COLO668 (cell line): ENCODE measurements at regions not wholly inside any gene's neighbourhood (a gene's known extent, or its start where the extent isn't known, plus 50 kb on each side); places are given as distances from the start of the nearest gene placed in this dataset.
"Not testable (repeated sequence)": the region's sequence is repeated elsewhere in the genome, so short reads cannot be mapped to it uniquely, and the experiment has no call there.

ENCODE experiments used
- DNase-seq: peaks from one replicate; lab custom pipeline; 2025; ENCODE audit not compliant: unreplicated experiment; lab: John Stamatoyannopoulos, UW

DNA sequence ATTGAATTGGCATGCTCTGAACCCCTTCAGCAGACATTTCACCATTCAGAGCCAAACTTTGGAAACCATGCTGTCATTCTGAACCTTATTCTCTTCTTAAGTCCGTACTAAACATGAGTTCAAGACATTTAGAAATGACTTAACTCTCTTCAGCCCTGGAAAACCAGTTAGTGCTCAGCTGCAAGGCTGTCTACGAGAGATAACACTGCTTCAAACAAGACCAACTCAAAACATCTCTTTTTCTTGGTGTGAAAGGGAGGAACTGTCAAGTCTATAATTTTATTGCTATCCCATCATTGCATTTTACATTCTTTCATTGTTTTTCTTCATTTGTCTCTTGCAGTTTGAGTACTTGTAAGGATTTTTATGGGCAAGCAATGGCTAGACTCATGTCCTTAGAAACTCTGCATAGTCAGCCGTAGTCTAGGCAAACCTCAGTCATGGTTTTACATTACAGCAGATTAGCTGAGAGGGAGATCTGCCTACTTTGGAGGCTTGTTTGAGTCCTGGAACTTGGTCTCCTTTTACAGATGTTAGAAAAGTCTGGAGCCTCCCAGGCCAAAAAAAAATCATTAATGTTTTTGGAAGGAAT lies 120.6 kb upstream of the JADE1 start:
- no peak for DNase-seq

DNA sequence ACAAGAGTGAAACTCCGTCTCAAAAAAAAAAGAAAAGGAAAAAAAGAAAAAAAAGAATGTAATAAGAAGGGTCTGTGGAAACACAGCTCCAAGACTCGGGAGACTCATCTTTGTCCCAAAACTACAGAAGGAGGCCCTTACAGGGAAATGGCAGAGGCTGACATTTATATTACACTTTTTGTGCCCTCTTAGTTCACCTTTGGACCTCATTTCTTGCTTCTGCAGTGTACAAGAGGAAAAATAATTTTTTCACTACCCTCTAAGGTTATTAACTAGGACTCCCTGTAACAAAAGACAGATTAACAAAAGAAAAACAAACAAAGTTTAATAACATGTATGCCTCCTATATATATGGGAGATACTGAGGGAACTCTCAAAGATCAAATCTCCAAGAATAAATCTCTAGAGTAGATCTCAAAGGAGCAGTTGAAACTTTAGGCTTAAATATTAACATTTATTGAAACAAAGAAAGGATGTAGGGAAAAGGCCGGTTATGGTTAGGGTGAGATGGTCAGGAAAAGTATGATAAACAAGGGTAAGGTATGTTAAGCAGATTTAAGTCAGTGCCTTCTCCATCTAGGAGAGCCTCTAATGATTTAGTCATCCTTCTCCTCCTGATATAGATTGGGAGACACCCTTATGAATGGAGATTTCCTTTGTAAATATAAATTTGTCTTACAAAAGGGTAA lies 121.3 kb upstream of the JADE1 start:
- no peak for DNase-seq

DNA sequence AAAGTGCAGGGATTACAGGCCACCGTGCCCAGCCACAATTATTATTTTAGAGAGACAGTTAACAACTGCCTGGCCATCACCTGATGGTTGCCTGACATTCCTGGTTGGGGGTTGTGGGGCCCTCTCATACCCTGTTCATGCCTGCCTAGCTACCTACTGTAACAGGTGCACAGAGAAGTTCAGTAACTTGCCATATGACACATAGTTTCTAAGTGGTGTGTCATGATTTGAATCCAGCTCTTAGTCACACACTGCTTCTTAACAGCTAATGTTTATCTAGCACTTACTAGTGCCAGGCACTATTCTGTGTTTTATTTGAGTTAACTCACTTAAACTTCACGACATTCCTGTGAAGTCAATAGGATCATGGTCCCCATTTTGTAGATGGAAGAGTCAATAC lies 122.7 kb upstream of the JADE1 start:
- no peak for DNase-seq

DNA sequence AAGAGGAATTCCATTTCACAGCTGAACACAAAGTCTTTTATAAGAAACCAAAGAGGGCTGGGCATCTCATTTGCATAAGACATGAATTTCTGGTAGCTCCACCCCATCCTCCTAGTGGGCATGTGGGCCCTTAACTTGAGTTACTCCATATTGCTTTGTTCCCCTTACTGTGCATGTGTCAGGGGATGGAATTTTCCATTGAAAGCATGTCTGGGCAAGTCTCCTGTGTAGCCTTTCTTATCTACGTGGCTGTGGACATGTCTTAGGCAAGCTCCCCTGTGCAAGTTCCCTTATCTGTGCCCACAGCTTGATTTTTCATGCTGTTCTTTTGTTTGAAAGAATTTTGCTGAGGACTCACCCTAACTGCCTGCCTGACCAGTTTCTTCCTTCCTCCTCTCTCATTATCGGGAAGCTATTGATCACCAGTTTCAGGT lies 123.5 kb upstream of the JADE1 start:
- DNase-seq = no peak

DNA sequence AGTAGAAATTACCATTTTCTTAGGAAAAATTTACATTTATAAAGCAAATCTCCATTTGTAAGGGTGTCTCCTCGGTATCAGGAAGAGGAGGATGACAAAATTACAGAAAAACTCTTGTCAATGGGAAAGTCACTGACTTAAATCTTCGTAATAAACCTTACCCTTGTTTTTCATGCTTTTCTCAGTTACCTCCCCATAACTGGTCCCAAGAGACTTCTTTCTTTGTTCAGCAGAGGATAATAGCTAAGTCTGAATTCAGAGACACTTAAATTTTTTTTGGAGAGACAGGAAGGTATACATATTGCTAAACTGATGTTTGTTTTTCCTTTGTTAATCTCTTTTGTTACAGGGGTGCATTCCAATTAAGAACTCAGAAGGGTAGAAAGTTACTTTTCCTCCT lies 125.5 kb upstream of the JADE1 start:
- no peak for DNase-seq

DNA sequence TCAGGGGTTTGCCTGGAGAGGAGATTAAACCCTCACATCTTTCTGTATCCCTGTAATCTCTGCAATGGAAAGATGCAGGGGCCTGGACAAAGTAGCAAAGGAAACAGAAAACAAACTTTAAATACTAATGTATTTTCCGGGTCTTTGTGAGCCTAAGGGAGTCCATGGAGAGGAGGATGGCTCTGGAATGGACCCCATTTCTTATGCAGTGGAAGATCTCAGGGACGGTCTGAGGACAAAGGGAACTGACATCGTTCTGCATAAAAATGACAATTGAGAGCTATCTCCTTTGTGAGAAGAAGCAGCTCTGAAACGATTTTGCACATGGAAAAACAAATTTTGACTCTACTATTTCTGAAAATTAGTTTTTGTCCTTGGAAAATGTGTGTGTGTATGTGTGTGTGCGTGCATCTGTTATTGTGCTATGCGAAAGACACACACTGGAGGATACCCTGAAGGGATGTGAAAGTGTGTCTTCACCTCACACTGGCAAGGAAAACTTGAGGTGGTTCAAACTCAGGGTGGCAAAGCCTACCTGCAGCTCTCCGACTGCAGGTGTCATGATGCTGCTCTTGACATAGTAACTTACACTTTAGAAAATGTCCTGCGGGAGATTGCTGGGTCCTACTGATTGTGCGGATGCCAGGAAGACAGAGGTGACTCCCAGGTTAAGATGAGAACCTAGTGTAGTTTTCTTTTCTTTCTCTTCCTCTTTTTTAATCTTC lies 126.4 kb upstream of the JADE1 start:
- no peak for DNase-seq

DNA sequence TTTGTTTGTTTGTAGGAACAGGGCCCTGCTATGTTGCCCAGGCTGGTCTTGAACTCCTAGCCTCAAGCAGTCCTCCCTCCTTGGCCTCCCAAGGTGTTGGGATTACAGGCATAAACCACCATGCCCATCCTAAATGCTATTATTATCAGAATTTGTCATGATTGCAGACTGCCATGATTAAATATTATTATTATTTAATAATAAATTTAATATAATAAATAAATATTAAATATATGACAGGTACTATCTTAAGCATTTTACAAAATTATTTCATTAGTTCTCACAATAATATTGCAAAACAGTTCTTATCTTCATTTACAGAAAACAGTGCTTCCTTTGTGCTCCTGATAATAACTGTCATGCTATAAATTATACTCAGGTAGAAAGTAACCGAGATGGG lies 133.4 kb upstream of the JADE1 start:
- DNase-seq = no peak

DNA sequence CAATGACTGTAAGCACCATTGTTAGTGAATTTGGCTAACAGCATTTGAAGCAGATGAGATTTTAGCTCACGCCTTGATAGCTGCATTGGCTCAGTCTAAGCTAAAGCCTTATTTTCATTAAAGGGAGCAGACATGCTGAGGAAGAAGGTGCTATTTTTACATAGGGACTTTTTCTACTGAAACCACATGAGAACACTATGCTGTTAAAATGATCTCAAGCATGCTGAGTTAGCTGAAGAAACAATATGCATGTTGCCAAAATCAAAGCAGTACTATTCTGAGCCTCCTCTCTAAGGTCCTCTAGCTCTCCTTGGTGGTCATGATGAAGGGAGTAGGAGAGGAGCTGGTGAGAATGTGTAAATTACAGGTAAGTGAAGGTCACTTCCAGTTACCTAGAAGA lies 134.4 kb upstream of the JADE1 start:
- DNase-seq = no peak

DNA sequence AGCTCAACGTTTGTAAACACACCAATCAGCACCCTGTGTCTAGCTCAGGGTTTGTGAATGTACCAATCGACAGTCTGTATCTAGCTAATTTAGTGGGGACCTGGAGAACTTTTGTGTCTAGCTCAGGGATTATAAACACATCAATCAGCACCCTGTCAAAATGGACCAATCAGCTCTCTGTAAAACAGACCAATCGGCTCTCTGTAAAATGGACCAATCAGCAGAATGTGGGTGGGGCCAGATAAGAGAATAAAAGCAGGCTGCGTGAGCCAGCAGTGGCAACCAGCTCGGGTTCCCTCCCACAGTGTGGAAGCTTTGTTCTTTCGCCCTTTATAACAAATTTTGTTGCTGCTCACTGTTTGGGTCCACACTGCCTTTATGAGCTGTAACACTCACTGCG lies 136.3 kb upstream of the JADE1 start:
- not testable (repeated sequence) for DNase-seq

DNA sequence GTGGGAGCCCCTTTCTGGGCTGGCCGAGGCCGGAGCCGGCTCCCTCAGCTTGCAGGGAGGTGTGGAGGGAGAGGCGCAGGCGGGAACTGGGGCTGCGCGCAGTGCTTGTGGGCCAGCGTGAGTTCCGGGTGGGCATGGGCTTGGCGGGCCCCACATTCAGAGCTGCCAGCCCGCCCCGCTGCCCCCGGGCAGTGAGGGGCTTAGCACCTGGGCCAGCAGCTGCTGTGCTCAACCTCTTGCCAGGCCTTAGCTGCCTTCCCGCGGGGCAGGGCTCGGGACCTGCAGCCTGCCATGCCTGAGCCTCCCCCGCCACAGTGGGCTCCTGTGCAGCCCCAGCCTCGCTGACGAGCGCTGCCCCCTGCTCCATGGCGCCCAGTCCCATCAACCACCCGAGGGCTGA lies 136.9 kb upstream of the JADE1 start:
- DNase-seq = not testable (repeated sequence)

DNA sequence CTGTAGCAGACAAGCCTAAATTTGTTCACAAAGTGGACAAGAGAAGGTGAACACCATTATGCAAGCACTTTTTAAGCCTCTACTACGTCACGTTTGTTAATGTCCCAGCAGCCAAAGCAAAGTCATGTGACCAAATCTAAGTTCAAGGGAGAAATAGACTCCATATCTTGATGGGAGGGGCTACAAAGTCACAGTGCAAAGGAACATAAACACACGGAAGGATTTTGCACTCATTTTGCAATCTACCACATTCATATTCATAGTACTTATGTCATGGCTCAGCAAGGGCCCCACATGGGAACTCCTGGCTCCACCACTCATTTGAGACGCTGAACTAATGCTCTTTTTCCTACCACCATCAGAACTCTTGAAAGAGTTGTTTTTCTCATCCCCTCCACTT lies 139.0 kb upstream of the JADE1 start:
- no peak for DNase-seq

DNA sequence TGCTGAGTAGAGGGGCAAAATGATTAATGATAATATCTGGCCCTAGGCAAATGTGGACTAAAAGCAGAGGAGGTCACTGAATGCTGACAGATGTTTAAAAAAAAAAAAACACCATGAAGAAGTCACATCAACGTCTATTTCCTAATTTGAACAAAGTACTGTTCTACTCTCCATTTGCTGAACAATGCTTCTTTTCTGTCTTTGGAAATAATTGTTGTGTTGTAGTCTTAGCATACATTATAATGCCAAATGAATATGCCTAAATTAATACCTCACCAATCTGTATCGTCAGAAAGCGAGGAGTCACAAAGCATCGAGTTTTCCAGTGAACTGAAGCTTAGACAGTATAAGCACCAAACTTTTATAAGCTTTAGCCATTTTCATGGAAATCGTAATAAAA lies 140.9 kb upstream of the JADE1 start:
- no peak for DNase-seq

DNA sequence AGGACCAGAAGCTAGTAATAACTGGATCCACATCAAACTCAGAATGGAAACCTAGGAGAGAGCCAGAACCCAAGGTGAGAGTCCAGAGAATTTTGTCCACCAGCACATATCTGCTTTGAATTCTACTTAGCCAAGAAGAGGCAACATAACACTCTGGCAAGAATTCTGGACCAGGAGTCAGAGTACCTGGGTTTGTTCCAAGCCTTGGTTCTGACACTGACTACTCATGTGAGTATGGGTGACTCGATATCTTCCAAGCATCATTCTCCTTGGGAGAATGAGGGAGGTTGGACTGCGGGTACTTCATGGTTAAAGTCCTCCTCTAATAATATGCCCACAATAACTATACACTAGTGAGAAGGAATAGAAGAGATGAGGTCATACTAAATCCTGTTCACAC lies 144.0 kb upstream of the JADE1 start:
- no peak for DNase-seq

DNA sequence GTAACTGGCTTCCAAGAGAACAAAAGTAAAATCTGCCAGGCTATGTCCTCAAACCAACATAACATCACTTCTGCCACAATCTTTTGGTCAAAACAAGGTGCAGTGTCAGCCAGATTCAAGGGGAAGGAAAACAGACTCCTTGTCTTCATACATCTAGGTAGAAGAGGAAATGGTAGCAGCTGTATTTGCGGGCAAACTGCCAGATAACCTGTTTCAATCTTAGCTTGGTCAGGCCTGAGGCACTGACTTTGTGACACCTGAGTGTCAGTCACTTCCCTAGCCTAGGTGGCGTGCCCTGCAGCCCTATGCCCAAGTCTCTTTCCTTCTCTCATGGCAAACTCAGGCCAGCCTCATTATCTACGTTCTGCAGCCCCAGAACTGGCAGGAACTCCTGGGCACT lies 146.2 kb upstream of the JADE1 start:
- DNase-seq = peak; percentile 13

DNA sequence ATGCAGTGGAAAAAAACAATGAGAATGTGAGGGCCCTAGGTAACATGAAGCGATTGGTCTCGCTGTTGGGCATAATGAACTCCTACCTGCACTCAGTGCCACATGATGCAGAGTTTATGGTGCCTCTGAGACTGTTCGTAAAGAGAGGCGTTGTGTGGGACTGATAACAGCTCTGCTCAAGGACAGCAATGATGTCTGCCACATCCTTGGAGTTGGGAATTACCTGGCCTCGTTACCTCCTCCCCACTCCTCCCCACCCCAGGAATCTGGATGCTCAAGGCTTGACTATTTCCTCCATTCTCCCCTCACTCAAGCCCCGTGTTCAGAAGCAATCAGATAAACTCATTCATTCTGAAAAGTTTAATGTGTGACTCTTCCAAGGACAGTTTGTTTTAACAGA lies 148.0 kb upstream of the JADE1 start:
- no peak for DNase-seq

DNA sequence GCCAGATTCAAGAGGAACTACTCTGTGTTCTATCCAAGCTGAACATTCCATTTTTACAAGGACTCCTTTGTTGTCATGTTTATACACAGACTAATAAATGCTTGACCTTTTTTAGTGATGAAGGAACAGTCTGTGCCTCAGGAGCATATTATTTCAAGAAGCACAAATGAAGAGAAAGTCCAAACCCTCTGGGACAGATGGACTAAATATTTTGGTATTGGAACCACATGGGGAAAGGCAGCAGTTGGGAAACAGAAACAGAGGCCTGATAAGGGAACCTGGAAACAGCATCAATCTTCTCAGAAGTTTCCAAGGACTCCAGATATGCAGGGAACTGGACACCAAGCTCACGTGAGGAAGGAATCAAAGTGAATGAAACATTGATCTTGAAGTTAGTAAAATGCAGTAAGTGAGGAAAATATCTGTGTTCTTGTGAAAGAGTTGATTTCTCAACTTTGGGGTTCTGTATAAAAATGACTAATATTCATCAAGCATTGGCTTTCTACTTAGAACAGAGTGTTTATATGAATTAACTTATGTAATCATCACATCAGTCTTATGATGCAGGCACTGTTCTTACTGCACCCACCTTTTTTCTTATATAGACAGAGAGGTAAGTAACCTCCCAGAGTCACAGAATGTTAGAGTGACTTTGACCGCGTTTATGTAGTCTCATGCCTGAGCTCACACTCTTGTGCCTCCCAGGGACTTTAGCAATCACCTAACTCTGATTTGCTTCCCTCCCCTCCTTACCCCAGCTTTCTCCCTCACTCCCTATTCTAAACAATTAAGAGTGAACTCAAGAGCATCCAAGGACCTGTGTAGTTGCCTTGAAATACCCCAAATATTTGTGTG lies 148.9 kb upstream of the JADE1 start:
- DNase-seq = no peak

DNA sequence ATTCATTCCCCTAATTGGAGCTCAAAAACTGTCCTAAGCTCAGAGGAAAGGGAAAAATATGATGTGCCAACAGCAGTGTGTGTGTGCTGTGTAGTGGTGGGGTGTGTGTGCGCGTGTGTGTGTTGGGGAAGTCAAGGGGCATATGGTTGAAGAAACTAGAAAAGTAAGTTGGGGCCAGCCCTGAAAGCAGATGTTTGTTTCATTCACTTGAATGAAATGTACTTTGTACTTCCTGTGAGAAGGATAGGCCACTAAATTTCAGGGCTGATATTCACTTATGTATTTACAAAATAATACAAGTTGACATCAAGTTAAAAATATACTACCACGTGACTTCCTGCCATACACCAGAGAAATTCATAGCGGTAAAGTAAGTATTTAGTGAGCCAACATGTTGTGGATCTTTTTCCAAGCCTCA lies 151.3 kb upstream of the JADE1 start:
- no peak for DNase-seq

DNA sequence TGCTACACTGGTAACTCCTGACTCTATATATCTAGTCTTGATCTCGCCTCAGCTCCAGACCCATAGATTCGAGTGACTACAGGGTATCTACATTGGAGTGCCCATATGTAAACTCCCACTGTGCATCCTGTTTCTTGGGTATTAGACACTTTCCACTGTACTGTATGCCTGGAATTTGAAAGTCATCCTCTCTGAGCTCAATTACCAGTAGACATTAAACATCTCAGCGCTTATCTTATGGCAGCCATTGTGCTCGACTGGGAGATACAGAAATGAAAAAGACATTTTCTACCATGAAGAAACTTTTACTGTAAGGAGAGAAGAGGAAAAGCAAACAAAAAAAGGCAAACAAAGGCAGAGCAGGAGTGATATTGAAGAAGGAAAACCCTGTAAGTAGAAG lies 151.9 kb upstream of the JADE1 start:
- DNase-seq = no peak

DNA sequence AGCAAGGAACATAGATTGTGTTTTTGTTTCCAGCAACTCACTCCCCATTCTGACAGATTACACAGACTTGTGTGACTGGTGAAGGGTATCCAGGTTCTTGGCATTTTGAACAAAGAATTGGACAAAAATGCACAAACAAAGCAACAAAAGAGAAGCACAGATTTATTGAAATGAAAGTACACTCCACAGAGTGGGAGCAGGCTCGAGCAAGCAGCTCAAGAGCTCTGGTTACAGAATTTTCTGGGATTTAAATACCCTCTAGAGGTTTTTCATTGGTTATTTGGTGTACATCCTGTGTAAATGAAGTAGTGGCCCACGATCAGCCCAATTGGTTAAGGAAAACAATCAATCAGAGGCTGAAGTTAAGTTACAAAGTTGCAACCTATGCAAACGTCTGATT lies 155.0 kb upstream of the JADE1 start:
- DNase-seq = no peak

DNA sequence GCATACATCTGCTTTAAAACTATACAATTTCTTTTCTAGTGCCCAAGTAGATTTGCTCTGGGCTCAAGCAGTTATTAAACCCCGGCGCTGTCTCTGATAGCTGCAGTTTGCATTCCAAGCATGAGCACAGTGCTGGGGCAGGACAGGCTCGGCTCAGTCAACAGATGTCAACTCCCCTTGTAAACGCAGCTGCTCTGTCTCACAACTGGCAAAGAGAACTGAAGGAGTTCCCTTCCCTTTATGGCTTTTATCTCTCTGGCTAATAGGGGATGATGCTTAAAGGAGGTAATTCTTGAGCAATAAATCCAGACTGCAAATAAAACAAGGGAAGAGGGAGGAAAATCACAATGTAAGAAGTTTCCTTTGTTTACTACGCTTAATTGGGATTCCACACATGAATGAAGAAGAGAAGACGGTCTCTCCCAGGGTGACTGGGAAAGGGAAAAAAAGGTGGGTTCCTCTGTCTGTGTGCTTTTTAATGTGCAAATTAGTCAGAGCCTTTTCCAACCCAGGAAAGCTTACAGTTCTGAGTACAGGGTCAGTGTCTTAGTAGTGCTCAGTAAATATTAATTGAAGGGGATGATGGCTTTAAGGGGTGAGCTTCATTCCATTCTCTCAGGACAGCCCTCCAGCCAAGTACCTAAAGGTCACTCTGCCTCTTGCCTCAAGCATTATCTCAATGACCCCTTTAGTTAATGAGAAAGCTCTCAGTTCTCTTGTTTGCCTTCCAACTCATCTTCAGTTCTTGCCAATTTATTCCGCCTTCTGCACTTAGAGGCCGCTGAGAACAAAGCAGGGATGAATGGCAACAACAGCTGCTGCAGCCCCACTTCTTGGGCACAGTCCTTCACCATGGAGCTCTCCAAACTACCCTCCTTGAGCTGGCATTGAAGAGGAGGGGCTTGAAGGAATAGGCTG lies 155.7 kb upstream of the JADE1 start:
- DNase-seq = peak; percentile 10
